Left colon (tissue), 2 donors: ENCODE measurements at regions not wholly inside any gene's neighbourhood (a gene's known extent, or its start where the extent isn't known, plus 50 kb on each side); places are given as distances from the start of the nearest gene placed in this dataset.

Source experiments
- ATAC-seq: fragments of 200-7000 bp; cut with Tn5 transposase; one replicate; pipeline ENCODE4 v1.9.1; 2020; ENCODE audit warnings: mild to moderate bottlenecking, moderate library complexity
- DNase-seq, 2 donors: peaks; one replicate each; pipeline ENCODE4 v3.0.0-alpha.2; 2020
- intact Hi-C, 2 donors: fragments of 100-400 bp; cut with DNase I in 1 of 2; cut with micrococcal nuclease in 1 of 2; formaldehyde crosslinking; loops; one replicate each; pipeline versions ENCODE4 v1.11.2 to v1.14.0; 2022; cut with DNase I, micrococcal nuclease
- donor health status: DM: no; HTN: no; CAD: no.
- donor health status: DM: yes; HTN: yes; CAD: no.

GRCh38 chr6:21450149-21450548 is 143.4 kb upstream of the SOX4 start:
- DNase-seq (no peak), ATAC-seq (no peak)
- intact Hi-C loops: no loop called here

- no peak for DNase-seq
- no peak for ATAC-seq
- intact Hi-C loops: no loop called here
Measured at GRCh38 chr6:21450628-21451027, 142.9 kb upstream of the SOX4 start.

- DNase-seq (no peak), ATAC-seq (peak; percentile 52)
- intact Hi-C loops: no loop called here
Measured at GRCh38 chr6:21451546-21452013, 142.0 kb upstream of the SOX4 start.

GRCh38 chr6:21454262-21454661 is 139.3 kb upstream of the SOX4 start:
- DNase-seq: no peak
- ATAC-seq: no peak
- intact Hi-C loops: no loop called here

- intact Hi-C loops: no loop called here
- ATAC-seq (no peak), DNase-seq (no peak)
Measured at GRCh38 chr6:21455071-21455470, 138.5 kb upstream of the SOX4 start.

- intact Hi-C loops: no loop called here
- ATAC-seq: no peak
- no peak for DNase-seq
Measured at GRCh38 chr6:21457647-21458046, 135.9 kb upstream of the SOX4 start.

GRCh38 chr6:21459641-21460040 is 133.9 kb upstream of the SOX4 start:
- no peak for ATAC-seq
- DNase-seq: no peak
- intact Hi-C loops: no loop called here

GRCh38 chr6:21461844-21462518 is 131.6 kb upstream of the SOX4 start:
- DNase-seq (no peak), ATAC-seq (no peak)
- intact Hi-C loops: no loop called here

GRCh38 chr6:21462519-21462852 is 131.1 kb upstream of the SOX4 start:
- no peak for DNase-seq
- intact Hi-C loops: no loop called here
- ATAC-seq: peak; percentile 75

GRCh38 chr6:21467091-21467490 is 126.5 kb upstream of the SOX4 start:
- no peak for ATAC-seq
- intact Hi-C loops: no loop called here
- no peak for DNase-seq

GRCh38 chr6:21468461-21468860 is 125.1 kb upstream of the SOX4 start:
- no peak for DNase-seq
- intact Hi-C loops: no loop called here
- no peak for ATAC-seq

GRCh38 chr6:21469213-21469612 is 124.3 kb upstream of the SOX4 start:
- DNase-seq: no peak
- ATAC-seq: no peak

GRCh38 chr6:21476112-21476511 is 117.4 kb upstream of the SOX4 start:
- no peak for ATAC-seq
- intact Hi-C loops: no loop called here
- no peak for DNase-seq

More at GRCh38 chr6:21469213-21469612, 124.3 kb upstream of the SOX4 start:
- intact Hi-C loops: no loop called here

GRCh38 chr6:21478411-21478810 is 115.1 kb upstream of the SOX4 start:
- intact Hi-C loops: no loop called here
- ATAC-seq (no peak), DNase-seq (no peak)

GRCh38 chr6:21478883-21479539 is 114.5 kb upstream of the SOX4 start:
- ATAC-seq (peak; percentile 64), DNase-seq (no peak)
- intact Hi-C loops: no loop called here

- intact Hi-C loops: no loop called here
Measured at GRCh38 chr6:21486115-21486514, 107.4 kb upstream of the SOX4 start.

GRCh38 chr6:21489826-21490225 is 103.7 kb upstream of the SOX4 start:
- ATAC-seq: no peak
- no peak for DNase-seq
- intact Hi-C loops: no loop called here

More at GRCh38 chr6:21486115-21486514, 107.4 kb upstream of the SOX4 start:
- no peak for DNase-seq
- ATAC-seq: no peak

- intact Hi-C loops: no loop called here
- DNase-seq (no peak), ATAC-seq (no peak)
Measured at GRCh38 chr6:21491955-21492354, 101.6 kb upstream of the SOX4 start.

GRCh38 chr6:21494505-21494904 is 99.0 kb upstream of the SOX4 start:
- no peak for ATAC-seq
- no peak for DNase-seq
- intact Hi-C loops: no loop called here

GRCh38 chr6:21496196-21496595 is 97.4 kb upstream of the SOX4 start:
- ATAC-seq (no peak), DNase-seq (no peak)
- intact Hi-C loops: no loop called here

- ATAC-seq (no peak), DNase-seq (no peak)
- intact Hi-C loops: no loop called here
Measured at GRCh38 chr6:21496706-21497105, 96.8 kb upstream of the SOX4 start.
